ENCODE measurements at regions not wholly inside any gene's neighbourhood (a gene's known extent, or its start where the extent isn't known, plus 50 kb on each side); places are given as distances from the start of the nearest gene placed in this dataset.

- Mint-ChIP-seq H3K36me3 (ENCODE audit: low read depth) (no peaks in the 10 kb centered on the region), H3K27me3 (no peaks in the 10 kb centered on the region)
Measured at GRCh38 chr4:66606215-66606614, 935.9 kb upstream of the EPHA5 start.

GRCh38 chr4:66604192-66604591, 933.9 kb upstream of the EPHA5 start:
- ATAC-seq (no peak), DNase-seq (no peak)
- intact Hi-C loops (cut with micrococcal nuclease): no loop called here
- Mint-ChIP-seq H3K27me3 (no peaks in the 10 kb centered on the region), H3K4me3 (no peak overlapping the region), H3K36me3 (ENCODE audit: low read depth) (no peaks in the 10 kb centered on the region), H3K9me3 (peaks cover 3% of the 10 kb centered on the region), H3K4me1 (ENCODE audit: low read depth) (no peaks in the 10 kb centered on the region), H3K27ac (no peak overlapping the region)
- no peak for TF ChIP-seq CTCF (IDR thresholded peaks at IDR 0.05)
- POLR2A ChIA-PET: no interaction called here
- CTCF ChIA-PET: no interaction called here

More at GRCh38 chr4:66606215-66606614, 935.9 kb upstream of the EPHA5 start:
- H3K9me3 Mint-ChIP-seq: peaks cover 3% of the 10 kb centered on the region
- ChIA-PET POLR2A (no interaction called here), CTCF (no interaction called here)
- no peak for ATAC-seq
- no peak overlapping the region for H3K4me3 Mint-ChIP-seq
- no peak for TF ChIP-seq CTCF (IDR thresholded peaks at IDR 0.05)
- H3K27ac Mint-ChIP-seq: no peak overlapping the region
- no peaks in the 10 kb centered on the region for H3K4me1 Mint-ChIP-seq (ENCODE audit: low read depth)
- DNase-seq: no peak
- intact Hi-C loops (cut with micrococcal nuclease): no loop called here

GRCh38 chr4:66602622-66603021, 932.3 kb upstream of the EPHA5 start:
- H3K36me3 Mint-ChIP-seq (ENCODE audit: low read depth): no peaks in the 10 kb centered on the region
- intact Hi-C loops (cut with micrococcal nuclease): no loop called here
- TF ChIP-seq CTCF (IDR thresholded peaks at IDR 0.05): no peak
- CTCF ChIA-PET: no interaction called here
- no peaks in the 10 kb centered on the region for H3K4me1 Mint-ChIP-seq (ENCODE audit: low read depth)
- no peak overlapping the region for H3K4me3 Mint-ChIP-seq
- POLR2A ChIA-PET: no interaction called here
- H3K9me3 Mint-ChIP-seq: peaks cover 3% of the 10 kb centered on the region
- DNase-seq: no peak
- no peaks in the 10 kb centered on the region for H3K27me3 Mint-ChIP-seq
- no peak overlapping the region for H3K27ac Mint-ChIP-seq
- ATAC-seq: no peak

- POLR2A ChIA-PET: no interaction called here
- CTCF ChIA-PET: no interaction called here
- H3K27me3 Mint-ChIP-seq: no peaks in the 10 kb centered on the region
- no peaks in the 10 kb centered on the region for H3K36me3 Mint-ChIP-seq (ENCODE audit: low read depth)
- H3K4me1 Mint-ChIP-seq (ENCODE audit: low read depth): no peaks in the 10 kb centered on the region
- intact Hi-C loops (cut with micrococcal nuclease): no loop called here
- no peak for TF ChIP-seq CTCF (IDR thresholded peaks at IDR 0.05)
- DNase-seq (no peak), ATAC-seq (no peak)
- peaks cover 1% of the 10 kb centered on the region for H3K9me3 Mint-ChIP-seq
- no peak overlapping the region for H3K4me3 Mint-ChIP-seq
- H3K27ac Mint-ChIP-seq: no peak overlapping the region
Measured at GRCh38 chr4:66591968-66592367, 921.7 kb upstream of the EPHA5 start.

- Mint-ChIP-seq H3K9me3 (peaks cover 1% of the 10 kb centered on the region), H3K4me1 (ENCODE audit: low read depth) (no peaks in the 10 kb centered on the region), H3K27ac (no peak overlapping the region), H3K4me3 (no peak overlapping the region), H3K27me3 (no peaks in the 10 kb centered on the region), H3K36me3 (ENCODE audit: low read depth) (no peaks in the 10 kb centered on the region)
- ChIA-PET CTCF (no interaction called here), POLR2A (no interaction called here)
- intact Hi-C loops (cut with micrococcal nuclease): no loop called here
- no peak for TF ChIP-seq CTCF (IDR thresholded peaks at IDR 0.05)
- ATAC-seq: no peak
- DNase-seq: no peak
Measured at GRCh38 chr4:66590488-66591215, 920.4 kb upstream of the EPHA5 start.

Data from activated CD8-positive, alpha-beta T cell treated with anti-CD3 and anti-CD28 coated beads for 36 hours (primary cell).